HL-60 (cell line): ENCODE measurements at regions not wholly inside any gene's neighbourhood (a gene's known extent, or its start where the extent isn't known, plus 50 kb on each side); places are given as distances from the start of the nearest gene placed in this dataset.

Experiments
- DNase-seq, 2 experiments: peaks; one replicate each; pipeline ENCODE4 v3.0.0-alpha.2; 2010 to 2020; ENCODE audit warnings: low read depth in 1 of 2, low spot score in 1 of 2
- H3K27ac ChIP-seq: fragments of 250-450 bp; sonication (Bioruptor Pico); replicated peaks from 2 replicates; pipeline ENCODE4 v1.5.1; 2020; ENCODE audit warnings: mild to moderate bottlenecking, moderate library complexity
- H3K27me3 ChIP-seq: fragments of 250-450 bp; sonication (Bioruptor Pico); 2 replicates; pipeline ENCODE4 v1.5.1; 2021; ENCODE audit warnings: mild to moderate bottlenecking, moderate library complexity; ENCODE audit not compliant: insufficient read depth, poor library complexity, severe bottlenecking
- H3K4me3 ChIP-seq: replicated peaks from 2 replicates; pipeline ENCODE4 v1.5.1; 2011; ENCODE audit warnings: mild to moderate bottlenecking, control low read depth, low read length; ENCODE audit not compliant: insufficient read depth
- GABPA ChIP-seq: IDR thresholded peaks from 2 replicates; pipeline ENCODE4 v1.6.1; 2012; ENCODE audit warnings: low read depth
- POLR2AphosphoS5 ChIP-seq: IDR thresholded peaks from 2 replicates; pipeline ENCODE4 v1.6.1; 2012; ENCODE audit warnings: low read depth
- REST ChIP-seq: IDR thresholded peaks from 2 replicates; pipeline ENCODE4 v1.6.1; 2012; ENCODE audit warnings: low read depth; ENCODE audit not compliant: insufficient replicate concordance
- SPI1 ChIP-seq: IDR thresholded peaks from 2 replicates; pipeline ENCODE4 v1.6.1; 2012; ENCODE audit warnings: low read depth, mild to moderate bottlenecking, borderline replicate concordance
- TF ChIP-seq, protein P1 (sequence below): IDR thresholded peaks from one replicate; pipeline ENCODE4 v1.5.1; 2011; ENCODE audit warnings: low read length, control low read depth, inconsistent platforms; ENCODE audit not compliant: insufficient read depth

GRCh38 chr6:2535506-2535905, 215.2 kb downstream of the MYLK4 start:
- TF ChIP-seq, protein P1, sequence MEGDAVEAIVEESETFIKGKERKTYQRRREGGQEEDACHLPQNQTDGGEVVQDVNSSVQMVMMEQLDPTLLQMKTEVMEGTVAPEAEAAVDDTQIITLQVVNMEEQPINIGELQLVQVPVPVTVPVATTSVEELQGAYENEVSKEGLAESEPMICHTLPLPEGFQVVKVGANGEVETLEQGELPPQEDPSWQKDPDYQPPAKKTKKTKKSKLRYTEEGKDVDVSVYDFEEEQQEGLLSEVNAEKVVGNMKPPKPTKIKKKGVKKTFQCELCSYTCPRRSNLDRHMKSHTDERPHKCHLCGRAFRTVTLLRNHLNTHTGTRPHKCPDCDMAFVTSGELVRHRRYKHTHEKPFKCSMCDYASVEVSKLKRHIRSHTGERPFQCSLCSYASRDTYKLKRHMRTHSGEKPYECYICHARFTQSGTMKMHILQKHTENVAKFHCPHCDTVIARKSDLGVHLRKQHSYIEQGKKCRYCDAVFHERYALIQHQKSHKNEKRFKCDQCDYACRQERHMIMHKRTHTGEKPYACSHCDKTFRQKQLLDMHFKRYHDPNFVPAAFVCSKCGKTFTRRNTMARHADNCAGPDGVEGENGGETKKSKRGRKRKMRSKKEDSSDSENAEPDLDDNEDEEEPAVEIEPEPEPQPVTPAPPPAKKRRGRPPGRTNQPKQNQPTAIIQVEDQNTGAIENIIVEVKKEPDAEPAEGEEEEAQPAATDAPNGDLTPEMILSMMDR = no peak
- TF ChIP-seq SPI1 (no peak), REST (no peak)
- DNase-seq = no peak
- no peak overlapping the region for H3K4me3 ChIP-seq
- no peaks in the 10 kb centered on the region for H3K27me3 ChIP-seq
- H3K27ac ChIP-seq = no peak overlapping the region; the same call in 1 of the 2 replicates

DNA sequence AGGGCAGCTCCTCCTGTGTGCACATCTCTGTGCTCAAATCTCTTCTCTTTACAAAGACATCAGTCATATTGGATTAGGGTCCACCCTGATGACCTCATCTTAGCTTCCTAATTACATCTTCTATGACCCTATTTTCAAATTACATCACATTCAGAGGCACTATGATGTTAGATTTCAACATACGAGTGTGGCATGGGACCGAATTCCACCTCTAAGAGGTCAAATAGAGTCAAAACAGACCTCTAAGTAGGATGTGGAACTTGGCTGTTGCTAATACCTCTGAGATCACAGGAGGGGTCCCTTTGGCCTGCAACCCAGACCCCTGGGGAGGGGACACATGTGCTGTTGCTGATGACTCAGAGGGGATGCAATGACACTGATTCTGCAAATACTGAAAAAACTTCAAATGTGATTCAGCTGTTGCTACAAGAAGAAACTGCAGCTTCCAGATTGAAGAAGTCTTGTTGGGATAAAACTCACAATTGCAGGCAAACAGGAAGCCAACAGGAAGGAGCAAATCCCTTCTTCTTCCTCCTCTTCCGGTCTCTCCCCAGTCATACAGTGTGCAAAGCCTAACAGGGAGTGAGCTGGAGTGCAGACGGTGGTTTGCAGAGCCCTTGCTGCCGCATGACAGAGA, 216.2 kb downstream of the MYLK4 start:
- no peaks in the 10 kb centered on the region for H3K27me3 ChIP-seq
- no peak overlapping the region for H3K4me3 ChIP-seq
- TF ChIP-seq SPI1 = 0 out of 2 replicates have a peak, but pooled peaks have one; percentile 17
- no peak for TF ChIP-seq REST
- no peak for TF ChIP-seq POLR2AphosphoS5
- TF ChIP-seq GABPA = peak; percentile 70
- TF ChIP-seq, protein P1 = no peak
- peak; percentile 38 to 58 for DNase-seq
- H3K27ac ChIP-seq = 0 out of 2 replicates have a peak overlapping the region, but pooled peaks have one; percentile 15

GRCh38 chr6:2531426-2532215, 219.1 kb downstream of the MYLK4 start:
- TF ChIP-seq, protein P1 = no peak
- TF ChIP-seq REST = no peak
- TF ChIP-seq SPI1 = no peak
- no peak for TF ChIP-seq POLR2AphosphoS5
- TF ChIP-seq GABPA = no peak
- Histone ChIP-seq H3K4me3 (no peak overlapping the region), H3K27ac (peak overlapping the region; percentile 20), H3K27me3 (no peaks in the 10 kb centered on the region)
- peak; percentile 26 to 51 for DNase-seq
